SK-N-SH treated with all-trans-retinoic acid at 6 μM for 48 hours (cell line): ENCODE measurements at regions not wholly inside any gene's neighbourhood (a gene's known extent, or its start where the extent isn't known, plus 50 kb on each side); places are given as distances from the start of the nearest gene placed in this dataset.
"Not testable (repeated sequence)": the region's sequence is repeated elsewhere in the genome, so short reads cannot be mapped to it uniquely, and the experiment has no call there.

Experiments
- ATAC-seq: fragments of 200-7000 bp; cut with Tn5 transposase; 3 replicates; pipeline ENCODE4 v1.9.1; 2020; ENCODE audit warnings: mild to moderate bottlenecking, moderate library complexity
- BACH2 ChIP-seq: fragments of 250-450 bp; sonication (Bioruptor Pico); IDR thresholded peaks from 2 replicates; pipeline ENCODE4 v1.9.0; 2021; ENCODE audit warnings: mild to moderate bottlenecking, borderline replicate concordance
- CREB5 ChIP-seq: fragments of 250-450 bp; sonication (Bioruptor Pico); IDR thresholded peaks from 2 replicates; pipeline ENCODE4 v1.5.1; 2020; ENCODE audit warnings: low read depth, mild to moderate bottlenecking, moderate library complexity
- CSDC2 ChIP-seq: fragments of 250-450 bp; sonication (Bioruptor Pico); IDR thresholded peaks from 2 replicates; pipeline ENCODE4 v1.5.0; 2020; ENCODE audit warnings: mild to moderate bottlenecking, moderate library complexity
- CSRNP3 ChIP-seq: fragments of 250-450 bp; sonication (Bioruptor Pico); IDR thresholded peaks from 2 replicates; pipeline ENCODE4 v1.5.1; 2021; ENCODE audit warnings: mild to moderate bottlenecking, moderate library complexity
- ESRRG ChIP-seq: fragments of 250-450 bp; sonication (Bioruptor Pico); IDR thresholded peaks from 2 replicates; pipeline ENCODE4 v1.6.1; 2021; ENCODE audit warnings: mild to moderate bottlenecking
- GLIS3 ChIP-seq: fragments of 250-450 bp; sonication (Bioruptor Pico); IDR thresholded peaks from 2 replicates; pipeline ENCODE4 v1.5.0; 2020; ENCODE audit warnings: mild to moderate bottlenecking, moderate library complexity
- OSR1 ChIP-seq: fragments of 250-450 bp; sonication (Bioruptor Pico); IDR thresholded peaks from 2 replicates; pipeline ENCODE4 v1.8.0; 2022; ENCODE audit warnings: moderate library complexity, mild to moderate bottlenecking, inconsistent platforms
- POU6F1 ChIP-seq: fragments of 250-450 bp; sonication (Bioruptor Pico); IDR thresholded peaks from 2 replicates; pipeline ENCODE4 v1.8.0; 2021; ENCODE audit warnings: low read depth, mild to moderate bottlenecking, moderate library complexity, borderline replicate concordance
- PPARA ChIP-seq: fragments of 250-450 bp; sonication (Bioruptor Pico); IDR thresholded peaks from 2 replicates; pipeline ENCODE4 v1.5.0; 2020; ENCODE audit warnings: mild to moderate bottlenecking, borderline replicate concordance
- RARB ChIP-seq: fragments of 250-450 bp; sonication (Bioruptor Pico); IDR thresholded peaks from 2 replicates; pipeline ENCODE4 v1.8.0; 2021; ENCODE audit warnings: mild to moderate bottlenecking, moderate library complexity
- SNAI2 ChIP-seq: fragments of 250-450 bp; sonication (Bioruptor Pico); IDR thresholded peaks from 2 replicates; pipeline ENCODE4 v1.5.0; 2020; ENCODE audit warnings: mild to moderate bottlenecking, moderate library complexity
- TOX ChIP-seq: fragments of 250-450 bp; sonication (Bioruptor Pico); IDR thresholded peaks from 2 replicates; pipeline ENCODE4 v1.8.0; 2021; ENCODE audit warnings: mild to moderate bottlenecking, moderate library complexity, borderline replicate concordance
- ZC3H10 ChIP-seq: fragments of 250-450 bp; sonication (Bioruptor Pico); IDR thresholded peaks from 2 replicates; pipeline ENCODE4 v1.5.1; 2021; ENCODE audit warnings: mild to moderate bottlenecking, moderate library complexity
- ZFP3 ChIP-seq: fragments of 250-450 bp; sonication (Bioruptor Pico); IDR thresholded peaks from 2 replicates; pipeline ENCODE4 v1.5.0; 2020; ENCODE audit warnings: mild to moderate bottlenecking, moderate library complexity
- ZFP30 ChIP-seq: fragments of 450-650 bp; formaldehyde crosslinking; IDR thresholded peaks from 2 replicates; pipeline ENCODE4 v1.5.0; 2022; ENCODE audit warnings: mild to moderate bottlenecking, moderate library complexity
- ZNF70 ChIP-seq: fragments of 450-650 bp; formaldehyde crosslinking; IDR thresholded peaks from 2 replicates; pipeline ENCODE4 v1.5.0; 2020; ENCODE audit warnings: mild to moderate bottlenecking, moderate library complexity
- ZNF8 ChIP-seq: fragments of 450-650 bp; formaldehyde crosslinking; IDR thresholded peaks from 2 replicates; pipeline ENCODE4 v1.5.0; 2020; ENCODE audit warnings: mild to moderate bottlenecking, moderate library complexity

GRCh38 chr3:18703798-18704197 lies 278.7 kb upstream of the SATB1 start (continued):
- TF ChIP-seq POU6F1 (CRISPR knock-in tag) (no peak), BACH2 (no peak), ESRRG (CRISPR knock-in tag) (no peak), ZC3H10 (no peak), RARB (CRISPR knock-in tag) (no peak), CREB5 (CRISPR knock-in tag) (no peak), ZFP3 (no peak), ZFP30 (no peak), CSDC2 (CRISPR knock-in tag) (no peak), GLIS3 (CRISPR knock-in tag) (no peak), TOX (CRISPR knock-in tag) (no peak)

GRCh38 chr3:18693588-18694329 lies 268.6 kb upstream of the SATB1 start:
- ATAC-seq, result not testable (repeated sequence)

- TF ChIP-seq TOX (CRISPR knock-in tag) (no peak), PPARA (CRISPR knock-in tag) (no peak), ZFP3 (no peak)
- ATAC-seq, result no peak
These were observed 262.1 kb upstream of the SATB1 start for GRCh38 chr3:18687286-18687685.

- ATAC-seq, result no peak
- TF ChIP-seq CSDC2 (CRISPR knock-in tag) (no peak), TOX (CRISPR knock-in tag) (no peak), ZFP30 (no peak), POU6F1 (CRISPR knock-in tag) (no peak), ZNF8 (CRISPR knock-in tag) (no peak), ZFP3 (no peak), CSRNP3 (no peak), GLIS3 (CRISPR knock-in tag) (no peak), RARB (CRISPR knock-in tag) (no peak), OSR1 (CRISPR knock-in tag) (no peak), BACH2 (no peak), ZNF70 (CRISPR knock-in tag) (no peak), SNAI2 (CRISPR knock-in tag) (no peak), ZC3H10 (no peak)
These were observed 258.8 kb upstream of the SATB1 start for GRCh38 chr3:18683900-18684299.

GRCh38 chr3:18681818-18682345 lies 256.7 kb upstream of the SATB1 start:
- TF ChIP-seq SNAI2 (CRISPR knock-in tag), result no peak
- TF ChIP-seq POU6F1 (CRISPR knock-in tag), result no peak
- TF ChIP-seq ESRRG (CRISPR knock-in tag), result no peak
- no peak for TF ChIP-seq ZFP3
- TF ChIP-seq, all 23 proteins: peak for 0
- ATAC-seq, result no peak
